ENCODE measurements at regions not wholly inside any gene's neighbourhood (a gene's known extent, or its start where the extent isn't known, plus 50 kb on each side); places are given as distances from the start of the nearest gene placed in this dataset.

DNA sequence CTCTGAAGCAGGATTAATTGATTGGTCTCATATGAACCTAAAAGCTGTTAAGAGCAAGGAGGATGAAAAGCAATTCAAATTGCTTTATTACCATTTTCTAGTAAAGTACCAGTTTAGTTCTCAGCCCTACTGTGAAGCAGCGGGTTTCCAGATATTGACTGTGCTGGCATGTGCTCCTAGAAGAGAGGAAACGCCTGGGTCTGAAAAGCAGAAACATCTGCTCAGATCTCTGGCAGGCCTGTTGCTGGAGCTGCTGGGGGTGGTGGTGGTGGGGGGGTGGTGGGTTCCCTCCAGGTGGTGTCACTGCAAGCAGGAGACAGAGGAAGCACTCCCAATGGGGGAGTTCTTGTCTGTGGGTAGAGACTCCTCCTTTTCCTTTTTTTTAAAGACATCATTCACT is 105.5 kb upstream of the ZNF462 start:
- CTCF ChIA-PET (ENCODE audit: partially characterized antibody): no interaction called here
- POLR2A ChIA-PET (ENCODE audit: partially characterized antibody): no interaction called here

More for the DNA sequence above, 105.5 kb upstream of the ZNF462 start:
- no peak overlapping the region for H4K91ac ChIP-seq (replicated peaks; ENCODE audit: insufficient read length, low read length)
- no peak overlapping the region for H2BK12ac ChIP-seq (ENCODE audit: low read depth, low read length)
- TF ChIP-seq CHD2 (IDR thresholded peaks at IDR 0.05; ENCODE audit: low read length): no peak
- no peak for TF ChIP-seq HDAC2 (IDR thresholded peaks at IDR 0.05; ENCODE audit: borderline replicate concordance in 1 of 2, low read depth in 2 of 2, low read length in 2 of 2)
- no peak for TF ChIP-seq RFX5 (IDR thresholded peaks at IDR 0.05; ENCODE audit: borderline replicate concordance, low read depth, low read length)
- no peak for TF ChIP-seq SUZ12 (IDR thresholded peaks at IDR 0.05; ENCODE audit: low read length)
- no peak for TF ChIP-seq JUND (IDR thresholded peaks at IDR 0.05; ENCODE audit: low read length)
- no peak for TF ChIP-seq POLR2AphosphoS5 (IDR thresholded peaks at IDR 0.05; ENCODE audit: low read depth, low read length)
- no peak for TF ChIP-seq TAF7 (optimal IDR thresholded peaks at IDR 0.05; ENCODE audit: borderline replicate concordance, low read depth, low read length)
- TF ChIP-seq KDM5A (IDR thresholded peaks at IDR 0.05; ENCODE audit: low read length): no peak
- no peak for TF ChIP-seq CTBP2 (IDR thresholded peaks at IDR 0.05; ENCODE audit: borderline replicate concordance, insufficient read depth, insufficient read length, low read length)
- no peak for TF ChIP-seq RNF2 (IDR thresholded peaks at IDR 0.05; ENCODE audit: borderline replicate concordance, low read depth, low read length, missing control alignments, poor library complexity, severe bottlenecking)
- no peak for TF ChIP-seq TAF1 (IDR thresholded peaks at IDR 0.05; ENCODE audit: low read depth, low read length)
- no peak overlapping the region for H3K4me3 ChIP-seq (ENCODE audit: extremely low read depth in 1 of 4, insufficient read depth in 2 of 4, low read depth in 3 of 4, low read length in 4 of 4)
- H3K23ac ChIP-seq (ENCODE audit: insufficient read length): no peak overlapping the region
- no peak overlapping the region for H3K4ac ChIP-seq (replicated peaks; ENCODE audit: insufficient read length, low read depth, low read length)
- peaks cover 0 to 8% (median 2%) of the 10 kb centered on the region in 4 experiments; a peak in 2 of 7 replicates for H3K4me1 ChIP-seq (replicated peaks in 1 of 4; ENCODE audit: control insufficient read depth in 3 of 4, insufficient read depth in 4 of 4, low read length in 3 of 4)
- no peak overlapping the region for H3K18ac ChIP-seq (ENCODE audit: extremely low read depth, low read length)
- no peak overlapping the region for H3K9ac ChIP-seq (replicated peaks in 1 of 4; ENCODE audit: extremely low read depth in 1 of 4, low read depth in 3 of 4, low read length in 3 of 4)
- WGBS, 2 experiments (ENCODE audit: extremely low coverage in 1 of 2, insufficient coverage in 1 of 2, insufficient read length in 1 of 2, insufficient replicate concordance in 2 of 2, low coverage in 1 of 2, low lambda C conversion rate in 2 of 2, missing lambda C conversion rate in 1 of 2): 63% methylated on average over 1 of the region's 2 CpGs; no CpG with 5 or more reads in 1 of the 2 experiments
- DNase-seq (ENCODE audit: low read depth in 1 of 2, low spot score in 2 of 2) (no peak), FAIRE-seq (no peak)
- H4K5ac ChIP-seq (ENCODE audit: insufficient read length, low read depth, low read length): no peak overlapping the region
- H3K27ac ChIP-seq (ENCODE audit: low read depth, low read length): no peak overlapping the region
- H3K79me1 ChIP-seq (ENCODE audit: low read depth, low read length): no peaks in the 10 kb centered on the region
- H3K79me2 ChIP-seq (ENCODE audit: control insufficient read depth in 1 of 2, insufficient read depth in 2 of 2, low read length in 2 of 2): no peaks in the 10 kb centered on the region
- H2BK5ac ChIP-seq (ENCODE audit: low read depth, low read length): no peak overlapping the region
- H2AK5ac ChIP-seq (ENCODE audit: low read depth, low read length): no peak overlapping the region
- no peaks in the 10 kb centered on the region for H3K23me2 ChIP-seq (ENCODE audit: low read depth, low read length)
- H3K27me3 ChIP-seq (replicated peaks in 1 of 4; ENCODE audit: control insufficient read depth in 3 of 4, extremely low read depth in 1 of 4, insufficient read depth in 3 of 4, low read length in 3 of 4): no peaks in the 10 kb centered on the region
- H4K20me1 ChIP-seq (replicated peaks in 1 of 2; ENCODE audit: control insufficient read depth in 1 of 2, insufficient read depth in 2 of 2, low read length in 2 of 2): no peaks in the 10 kb centered on the region
- no peak overlapping the region for H2BK20ac ChIP-seq (ENCODE audit: low read length)
- no peak overlapping the region for H3K56ac ChIP-seq (replicated peaks; ENCODE audit: insufficient read length, low read depth, low read length)
- H2BK120ac ChIP-seq (replicated peaks; ENCODE audit: low read depth, low read length): no peak overlapping the region
- no peak overlapping the region for H2AFZ ChIP-seq (ENCODE audit: low read length)
- H4K8ac ChIP-seq (ENCODE audit: extremely low read depth, insufficient read depth, low read length): no peak overlapping the region
- H3K14ac ChIP-seq (ENCODE audit: insufficient read length): no peak overlapping the region
- H3K36me3 ChIP-seq (ENCODE audit: control insufficient read depth in 2 of 4, insufficient read depth in 4 of 4, low read length in 3 of 4): no peaks in the 10 kb centered on the region
- H2BK15ac ChIP-seq (ENCODE audit: low read length): no peak overlapping the region
- H3K9me3 ChIP-seq (ENCODE audit: insufficient read depth in 2 of 2, low read depth in 1 of 2, low read length in 1 of 2): no peaks in the 10 kb centered on the region
- H3K4me2 ChIP-seq (ENCODE audit: insufficient read depth in 1 of 2, low read depth in 2 of 2, low read length in 2 of 2): no peak overlapping the region

All from H1 (cell line).